Endothelial cell of umbilical vein (primary cell): ENCODE measurements at regions not wholly inside any gene's neighbourhood (a gene's known extent, or its start where the extent isn't known, plus 50 kb on each side); places are given as distances from the start of the nearest gene placed in this dataset.

Experiments used
- EZH2 ChIP-seq: IDR thresholded peaks from 2 replicates; pipeline ENCODE4 v1.6.1; 2012; ENCODE audit warnings: borderline replicate concordance, low read depth, mild to moderate bottlenecking, moderate library complexity, low read length, inconsistent platforms; ENCODE audit not compliant: severe bottlenecking
- GATA2 ChIP-seq: IDR thresholded peaks from 2 replicates; pipeline ENCODE4 v1.7.0; 2011; ENCODE audit warnings: low read depth, mild to moderate bottlenecking, moderate library complexity, mixed read lengths, low read length; ENCODE audit not compliant: insufficient read length, insufficient read depth
- POLR2A ChIP-seq: IDR thresholded peaks from 2 replicates; pipeline ENCODE4 v1.6.1; 2012; ENCODE audit warnings: low read depth, mild to moderate bottlenecking, control low read depth, low read length
- POLR2AphosphoS5 ChIP-seq: IDR thresholded peaks from 2 replicates; pipeline ENCODE4 v1.6.1; 2012; ENCODE audit warnings: low read depth, mild to moderate bottlenecking, control low read depth, low read length, moderate library complexity; ENCODE audit not compliant: insufficient read depth
- TF ChIP-seq, protein P1 (sequence below), 2 donors: IDR thresholded peaks; 1 replicate in 1 of 2; 2 replicates in 1 of 2; pipeline ENCODE4 v1.5.1; 2011; ENCODE audit warnings: low read length in 2 of 2, mild to moderate bottlenecking in 2 of 2, moderate library complexity in 2 of 2, control low read depth in 1 of 2, inconsistent platforms in 1 of 2, low read depth in 1 of 2; ENCODE audit not compliant: insufficient read depth in 1 of 2; ENCODE audit errors: extremely low read depth in 1 of 2

DNA sequence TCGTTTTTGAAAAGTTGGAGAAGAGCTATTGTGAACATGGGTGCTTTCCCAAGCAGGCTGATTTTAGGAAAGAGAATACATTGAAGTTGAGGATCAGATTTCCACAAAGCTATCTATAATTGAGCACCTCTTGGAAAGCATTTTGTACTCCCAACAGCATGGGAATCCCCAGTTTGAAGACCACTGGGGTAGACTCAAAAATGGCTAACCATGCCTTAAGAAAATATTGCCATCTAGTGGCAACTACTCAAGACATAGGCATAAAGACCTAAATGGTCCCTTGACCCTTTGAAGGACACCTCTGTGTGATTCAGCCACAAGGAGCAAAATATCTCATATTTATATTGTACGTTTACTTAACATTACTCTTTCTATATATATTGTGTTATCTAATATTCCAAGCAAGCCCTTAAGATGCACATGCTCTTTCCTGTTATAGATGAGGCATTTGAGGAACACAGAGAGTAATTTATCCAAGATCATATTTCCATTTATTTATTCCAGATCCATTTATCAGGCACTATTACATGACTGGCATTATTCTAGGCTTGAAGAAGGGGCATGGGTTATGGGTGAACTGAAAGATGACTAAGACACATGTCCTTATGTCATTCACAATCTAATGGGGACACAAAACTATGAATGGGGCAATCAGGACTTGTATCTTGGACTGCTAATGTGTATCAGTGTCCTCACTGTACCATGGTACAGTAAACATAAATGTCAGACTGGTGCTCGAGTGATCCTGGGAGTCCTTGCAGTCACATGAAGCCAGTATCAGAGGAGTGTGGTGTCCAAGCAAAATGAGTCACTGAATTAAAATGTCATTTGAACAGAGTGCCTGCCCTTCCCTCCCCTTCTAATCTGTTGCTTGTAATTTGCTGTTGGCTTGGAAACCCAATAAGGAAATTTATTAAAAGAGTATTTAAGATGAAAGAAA, 121.0 kb upstream of the XPO1 start:
- no peak for TF ChIP-seq GATA2
- TF ChIP-seq, protein P1, sequence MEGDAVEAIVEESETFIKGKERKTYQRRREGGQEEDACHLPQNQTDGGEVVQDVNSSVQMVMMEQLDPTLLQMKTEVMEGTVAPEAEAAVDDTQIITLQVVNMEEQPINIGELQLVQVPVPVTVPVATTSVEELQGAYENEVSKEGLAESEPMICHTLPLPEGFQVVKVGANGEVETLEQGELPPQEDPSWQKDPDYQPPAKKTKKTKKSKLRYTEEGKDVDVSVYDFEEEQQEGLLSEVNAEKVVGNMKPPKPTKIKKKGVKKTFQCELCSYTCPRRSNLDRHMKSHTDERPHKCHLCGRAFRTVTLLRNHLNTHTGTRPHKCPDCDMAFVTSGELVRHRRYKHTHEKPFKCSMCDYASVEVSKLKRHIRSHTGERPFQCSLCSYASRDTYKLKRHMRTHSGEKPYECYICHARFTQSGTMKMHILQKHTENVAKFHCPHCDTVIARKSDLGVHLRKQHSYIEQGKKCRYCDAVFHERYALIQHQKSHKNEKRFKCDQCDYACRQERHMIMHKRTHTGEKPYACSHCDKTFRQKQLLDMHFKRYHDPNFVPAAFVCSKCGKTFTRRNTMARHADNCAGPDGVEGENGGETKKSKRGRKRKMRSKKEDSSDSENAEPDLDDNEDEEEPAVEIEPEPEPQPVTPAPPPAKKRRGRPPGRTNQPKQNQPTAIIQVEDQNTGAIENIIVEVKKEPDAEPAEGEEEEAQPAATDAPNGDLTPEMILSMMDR (IDR thresholded peaks at IDR 0.05; ENCODE audit: extremely low read depth in 1 of 2, insufficient read depth in 1 of 2, low read depth in 1 of 2, low read length in 2 of 2), result peak; percentile 34 to 41
- TF ChIP-seq POLR2A, result no peak
- TF ChIP-seq POLR2AphosphoS5, result no peak
- TF ChIP-seq EZH2, result no peak
